Hematopoietic multipotent progenitor cell treated with erythropoietin and hydrocortisone succinate and interleukin-3 and kit ligand, for 17 days (in vitro differentiated cells): ENCODE measurements at regions not wholly inside any gene's neighbourhood (a gene's known extent, or its start where the extent isn't known, plus 50 kb on each side); places are given as distances from the start of the nearest gene placed in this dataset.

Source experiments
- DNase-seq: peaks from one replicate; pipeline ENCODE4 v3.0.0-alpha.2; 2015; ENCODE audit warnings: low spot score

- DNase-seq = no peak
Measured at GRCh38 chr3:116929505-116930222, 220.1 kb downstream of the TUSC7 start.

DNA sequence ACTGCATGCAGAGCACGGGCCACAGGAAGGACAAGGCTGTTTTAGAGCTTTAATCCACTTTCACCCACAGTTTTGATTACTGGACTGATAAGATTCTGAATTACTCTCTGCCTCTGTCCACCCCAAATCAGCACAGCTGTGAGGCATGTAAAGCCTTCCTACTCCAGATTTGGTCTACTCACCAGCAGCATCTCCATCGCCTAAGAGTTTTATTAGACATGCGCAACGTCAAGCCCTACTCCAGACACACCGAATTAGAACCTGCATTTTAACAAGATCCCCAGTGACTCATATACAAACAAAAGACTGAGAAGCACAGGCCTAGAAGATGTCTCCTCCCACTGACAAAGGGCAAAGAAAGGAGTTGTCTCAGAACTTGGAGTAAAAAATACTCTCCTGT lies 221.2 kb downstream of the TUSC7 start:
- DNase-seq = no peak

- DNase-seq = no peak
Measured at GRCh38 chr3:116939091-116939490, 229.5 kb downstream of the TUSC7 start.

GRCh38 chr3:116939550-116939949 lies 230.0 kb downstream of the TUSC7 start:
- no peak for DNase-seq

DNA sequence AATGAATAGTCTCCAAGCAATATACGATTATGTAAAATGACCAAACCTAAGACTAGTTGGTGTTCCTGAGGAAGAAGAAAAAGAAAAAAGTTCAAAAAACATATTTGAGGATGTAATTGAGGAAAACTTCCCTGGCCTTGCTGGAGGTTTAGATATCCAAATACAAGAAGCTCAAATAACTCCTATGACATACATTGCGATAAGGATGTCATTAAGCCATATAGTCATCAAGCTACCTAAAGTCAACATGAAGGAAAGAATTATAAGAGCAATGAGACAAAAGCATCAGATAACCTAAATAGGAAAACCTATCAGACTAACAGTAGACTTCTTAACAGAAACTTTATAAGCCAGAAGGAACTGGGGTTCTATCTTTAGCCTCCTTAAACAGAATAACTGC lies 231.1 kb downstream of the TUSC7 start:
- no peak for DNase-seq

DNA sequence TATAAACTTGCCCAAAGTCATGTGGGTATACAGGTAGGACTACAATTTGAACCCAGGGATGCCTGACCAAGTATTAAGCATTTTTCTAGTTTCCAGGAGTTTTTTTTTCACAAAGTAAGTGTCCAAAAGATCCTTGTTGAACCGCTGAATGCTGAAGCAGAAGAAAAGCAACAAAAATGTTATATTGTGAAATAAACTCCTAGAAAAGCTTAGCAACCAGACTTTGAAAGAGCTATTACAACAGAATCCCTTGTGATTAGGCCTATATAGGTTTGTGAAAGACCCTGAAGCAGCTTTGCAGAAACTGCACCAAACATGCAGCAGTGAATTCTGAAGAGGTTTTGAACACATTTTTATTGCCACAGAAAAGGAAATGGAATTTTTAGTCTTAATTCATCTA lies 236.8 kb downstream of the TUSC7 start:
- no peak for DNase-seq

DNA sequence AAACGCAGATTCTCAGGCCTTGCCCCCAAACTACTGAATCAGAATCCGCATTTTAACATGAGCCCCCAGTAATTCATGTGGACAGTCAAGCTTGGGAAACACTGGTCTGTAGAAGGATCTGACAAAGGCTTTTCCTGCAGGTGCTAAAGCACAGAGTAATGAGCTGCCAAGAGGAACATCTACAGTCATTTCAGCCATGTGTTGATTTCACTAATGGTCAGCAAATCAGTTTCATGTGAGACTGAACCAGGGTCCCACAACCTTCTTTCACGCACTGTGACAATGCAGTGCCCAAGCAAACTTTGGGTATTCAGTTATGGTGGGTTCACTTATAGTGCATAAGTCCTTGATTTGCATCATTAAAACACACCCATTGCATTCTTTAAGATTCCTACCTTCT lies 237.6 kb downstream of the TUSC7 start:
- no peak for DNase-seq

GRCh38 chr3:116947809-116948208 lies 238.2 kb downstream of the TUSC7 start:
- no peak for DNase-seq

DNA sequence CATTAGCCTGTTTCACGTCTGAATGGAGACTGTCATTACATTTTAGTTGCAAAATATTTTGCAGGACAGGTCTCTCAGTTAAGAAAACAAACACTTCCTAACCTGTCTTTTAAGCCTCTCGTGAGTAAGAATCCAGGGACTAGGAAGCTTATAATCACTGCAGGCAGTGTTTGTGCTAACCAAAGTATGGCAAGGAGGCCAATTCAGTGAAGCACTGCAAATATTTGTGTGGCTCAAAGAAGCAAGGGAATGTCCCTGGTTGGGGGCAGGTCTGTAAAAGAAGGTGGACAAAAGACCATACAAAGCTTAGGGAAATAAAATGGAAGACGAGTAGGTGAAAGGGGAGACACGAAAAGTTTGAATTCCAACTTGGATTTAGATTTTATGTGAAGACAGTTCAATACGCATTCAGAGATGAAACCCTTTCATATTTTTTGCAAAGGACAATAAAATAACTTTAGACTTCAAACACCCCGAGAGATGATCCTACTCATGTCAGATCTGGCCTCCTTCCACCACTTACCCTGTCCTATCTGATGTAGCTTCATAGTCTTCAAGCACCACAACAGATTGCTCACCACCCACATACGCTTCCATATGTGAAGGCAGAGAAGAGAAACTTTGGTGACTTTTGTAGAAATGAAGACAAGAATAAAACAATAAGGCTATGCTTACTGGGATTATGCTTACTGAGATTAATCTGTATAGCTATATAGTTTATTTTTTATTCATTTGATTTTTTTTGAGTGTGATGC lies 240.9 kb downstream of the TUSC7 start:
- DNase-seq = no peak

- no peak for DNase-seq
Measured at GRCh38 chr3:116951610-116952009, 242.0 kb downstream of the TUSC7 start.

GRCh38 chr3:116958291-116958690 lies 248.7 kb downstream of the TUSC7 start:
- no peak for DNase-seq

DNA sequence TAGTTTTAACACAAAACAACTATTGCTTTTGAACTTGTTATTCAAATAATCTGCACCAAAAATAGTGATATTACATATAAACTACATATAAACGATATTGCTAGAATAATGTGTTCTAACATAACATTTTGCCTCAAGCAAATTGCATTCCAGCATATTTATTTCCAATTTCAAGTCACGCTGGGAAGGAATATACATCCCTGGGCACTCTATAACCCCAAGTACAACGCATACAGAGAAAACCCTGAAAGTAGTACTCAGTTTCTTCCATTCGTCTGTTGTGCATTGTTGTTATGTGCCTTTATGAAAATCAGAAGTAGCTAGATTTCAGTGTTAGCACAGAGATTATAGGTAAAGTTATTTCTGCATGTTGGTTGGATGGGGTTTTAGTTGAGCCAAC lies 251.5 kb downstream of the TUSC7 start:
- no peak for DNase-seq

- no peak for DNase-seq
Measured at GRCh38 chr3:116963802-116964201, 254.2 kb downstream of the TUSC7 start.

GRCh38 chr3:116966649-116967048 lies 257.1 kb downstream of the TUSC7 start:
- no peak for DNase-seq

DNA sequence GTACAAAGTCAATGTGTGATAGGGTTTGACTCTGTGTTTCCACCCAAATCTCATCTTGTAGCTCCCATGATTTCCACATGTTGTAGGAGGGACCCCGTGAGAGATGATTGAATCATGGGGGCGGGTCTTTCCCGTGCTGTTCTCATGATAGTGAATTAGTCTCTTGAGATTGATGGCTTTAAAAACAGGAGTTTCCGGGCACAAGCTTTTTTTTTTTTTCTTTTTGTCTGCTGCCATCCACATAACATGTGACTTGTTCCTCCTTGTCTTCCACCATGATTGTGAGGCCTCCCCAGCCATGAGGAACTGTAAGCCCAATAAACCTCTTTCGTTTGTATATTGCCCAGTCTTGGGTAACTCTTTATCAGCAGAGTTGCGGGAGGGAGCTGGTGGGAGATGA lies 259.6 kb downstream of the TUSC7 start:
- DNase-seq = no peak

GRCh38 chr3:116969646-116970045 lies 260.1 kb downstream of the TUSC7 start:
- no peak for DNase-seq

GRCh38 chr3:116971531-116971930 lies 262.0 kb downstream of the TUSC7 start:
- no peak for DNase-seq

DNA sequence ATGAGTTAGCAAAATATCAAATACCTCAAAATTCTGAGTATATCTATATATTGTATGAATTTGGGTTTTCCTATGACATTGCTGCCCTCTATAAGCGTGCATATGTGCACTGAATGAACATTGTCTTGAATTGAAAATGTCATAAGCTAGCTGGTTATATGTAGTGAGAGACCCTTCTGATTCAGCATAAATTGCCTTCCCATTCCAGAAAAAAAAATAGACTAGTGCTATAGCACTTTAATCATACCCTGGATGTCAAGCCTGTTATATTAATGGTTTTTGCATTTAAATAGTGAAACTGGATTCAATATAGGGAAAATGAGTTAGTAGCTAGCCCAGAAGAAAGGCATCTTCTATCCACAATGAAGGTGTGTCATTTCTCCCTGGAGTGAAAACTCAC lies 265.1 kb downstream of the TUSC7 start:
- no peak for DNase-seq

- no peak for DNase-seq
Measured at GRCh38 chr3:116977441-116977840, 267.9 kb downstream of the TUSC7 start.

GRCh38 chr3:116980099-116980498 lies 270.5 kb downstream of the TUSC7 start:
- no peak for DNase-seq

GRCh38 chr3:116981089-116981488 lies 271.5 kb downstream of the TUSC7 start:
- DNase-seq = no peak

- no peak for DNase-seq
Measured at GRCh38 chr3:116984301-116984700, 274.7 kb downstream of the TUSC7 start.

DNA sequence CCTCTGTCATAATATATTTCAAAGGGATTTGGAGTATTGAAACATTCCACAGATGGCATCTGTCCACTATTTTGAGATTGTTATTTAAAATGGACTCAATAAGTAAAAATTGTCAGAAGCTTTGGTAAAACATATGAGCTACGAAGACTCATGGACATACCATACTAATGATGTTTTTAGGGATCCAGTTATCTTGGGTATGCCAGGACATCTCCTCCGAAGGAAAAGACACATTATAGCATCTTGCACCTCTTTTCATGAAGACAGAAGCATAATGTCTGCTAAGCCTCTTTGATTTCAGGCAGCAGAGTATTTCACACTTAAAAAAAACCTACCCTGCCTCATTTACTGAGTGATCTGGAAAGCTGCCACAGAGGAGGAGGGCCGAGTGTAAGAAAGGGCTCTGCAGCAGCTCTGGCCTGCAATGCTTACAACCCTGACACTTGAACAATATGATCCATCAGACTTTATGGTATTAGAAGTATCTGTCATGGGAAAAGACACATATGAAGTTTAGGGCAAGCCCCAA lies 284.8 kb downstream of the TUSC7 start:
- DNase-seq = no peak

DNA sequence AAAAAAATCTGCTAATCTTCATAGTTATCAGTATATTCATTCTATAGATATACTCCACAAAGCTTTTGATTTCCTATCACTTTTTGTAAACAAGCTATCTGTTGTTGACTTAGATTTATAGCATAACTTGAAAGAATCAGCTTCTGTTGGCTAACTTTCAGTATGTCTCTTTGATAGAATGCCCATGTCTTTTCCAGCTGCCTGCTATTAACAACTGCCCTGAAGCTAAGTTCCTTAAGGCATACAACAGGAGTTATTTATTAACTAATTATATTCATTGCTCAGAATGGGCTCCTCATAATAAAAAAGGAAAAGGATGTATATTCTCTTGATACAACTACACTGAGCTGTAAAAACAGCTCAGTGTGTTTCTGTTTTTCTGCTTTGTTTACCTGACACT lies 293.9 kb downstream of the TUSC7 start:
- no peak for DNase-seq
